ENCODE measurements at regions not wholly inside any gene's neighbourhood (a gene's known extent, or its start where the extent isn't known, plus 50 kb on each side); places are given as distances from the start of the nearest gene placed in this dataset.

DNA sequence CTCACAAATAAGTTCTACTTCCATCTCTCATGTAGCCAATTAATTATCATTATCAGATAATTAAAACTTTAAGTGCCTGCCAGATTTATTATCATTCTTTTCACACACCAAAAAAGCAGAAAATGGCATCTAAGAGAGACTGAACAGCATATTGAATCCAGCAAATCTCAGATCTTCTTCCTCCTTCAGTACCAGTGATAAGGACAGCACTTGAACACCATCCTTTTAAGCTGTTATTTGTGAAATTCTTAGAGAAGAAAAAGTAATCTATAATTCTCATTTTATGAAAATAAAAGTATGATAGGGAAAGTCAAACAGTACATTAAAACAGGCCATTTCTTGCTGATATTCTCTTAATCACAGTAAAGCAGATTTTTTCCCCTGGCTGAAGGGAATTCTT is 104.5 kb downstream of the ELAPOR2 start:
- TF ChIP-seq, protein P1, sequence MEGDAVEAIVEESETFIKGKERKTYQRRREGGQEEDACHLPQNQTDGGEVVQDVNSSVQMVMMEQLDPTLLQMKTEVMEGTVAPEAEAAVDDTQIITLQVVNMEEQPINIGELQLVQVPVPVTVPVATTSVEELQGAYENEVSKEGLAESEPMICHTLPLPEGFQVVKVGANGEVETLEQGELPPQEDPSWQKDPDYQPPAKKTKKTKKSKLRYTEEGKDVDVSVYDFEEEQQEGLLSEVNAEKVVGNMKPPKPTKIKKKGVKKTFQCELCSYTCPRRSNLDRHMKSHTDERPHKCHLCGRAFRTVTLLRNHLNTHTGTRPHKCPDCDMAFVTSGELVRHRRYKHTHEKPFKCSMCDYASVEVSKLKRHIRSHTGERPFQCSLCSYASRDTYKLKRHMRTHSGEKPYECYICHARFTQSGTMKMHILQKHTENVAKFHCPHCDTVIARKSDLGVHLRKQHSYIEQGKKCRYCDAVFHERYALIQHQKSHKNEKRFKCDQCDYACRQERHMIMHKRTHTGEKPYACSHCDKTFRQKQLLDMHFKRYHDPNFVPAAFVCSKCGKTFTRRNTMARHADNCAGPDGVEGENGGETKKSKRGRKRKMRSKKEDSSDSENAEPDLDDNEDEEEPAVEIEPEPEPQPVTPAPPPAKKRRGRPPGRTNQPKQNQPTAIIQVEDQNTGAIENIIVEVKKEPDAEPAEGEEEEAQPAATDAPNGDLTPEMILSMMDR (IDR thresholded peaks at IDR 0.05): no peak
- no peak for TF ChIP-seq POLR2A (IDR thresholded peaks at IDR 0.05)

Data from heart left ventricle (tissue), 13 donors.